SK-N-SH treated with all-trans-retinoic acid at 6 μM for 48 hours (cell line): ENCODE measurements at regions not wholly inside any gene's neighbourhood (a gene's known extent, or its start where the extent isn't known, plus 50 kb on each side); places are given as distances from the start of the nearest gene placed in this dataset.

Experiments
- ATAC-seq: fragments of 200-7000 bp; cut with Tn5 transposase; 3 replicates; pipeline ENCODE4 v1.9.1; 2020; ENCODE audit warnings: mild to moderate bottlenecking, moderate library complexity
- BACH2 ChIP-seq: fragments of 250-450 bp; sonication (Bioruptor Pico); IDR thresholded peaks from 2 replicates; pipeline ENCODE4 v1.9.0; 2021; ENCODE audit warnings: mild to moderate bottlenecking, borderline replicate concordance
- CSDC2 ChIP-seq: fragments of 250-450 bp; sonication (Bioruptor Pico); IDR thresholded peaks from 2 replicates; pipeline ENCODE4 v1.5.0; 2020; ENCODE audit warnings: mild to moderate bottlenecking, moderate library complexity
- ESRRG ChIP-seq: fragments of 250-450 bp; sonication (Bioruptor Pico); IDR thresholded peaks from 2 replicates; pipeline ENCODE4 v1.6.1; 2021; ENCODE audit warnings: mild to moderate bottlenecking
- GLIS3 ChIP-seq: fragments of 250-450 bp; sonication (Bioruptor Pico); IDR thresholded peaks from 2 replicates; pipeline ENCODE4 v1.5.0; 2020; ENCODE audit warnings: mild to moderate bottlenecking, moderate library complexity
- ISL1 ChIP-seq: fragments of 250-450 bp; sonication (Bioruptor Pico); IDR thresholded peaks from 2 replicates; pipeline ENCODE4 v2.1.2; 2022; ENCODE audit warnings: mild to moderate bottlenecking, moderate library complexity
- OSR1 ChIP-seq: fragments of 250-450 bp; sonication (Bioruptor Pico); IDR thresholded peaks from 2 replicates; pipeline ENCODE4 v1.8.0; 2022; ENCODE audit warnings: moderate library complexity, mild to moderate bottlenecking, inconsistent platforms
- RARB ChIP-seq: fragments of 250-450 bp; sonication (Bioruptor Pico); IDR thresholded peaks from 2 replicates; pipeline ENCODE4 v1.8.0; 2021; ENCODE audit warnings: mild to moderate bottlenecking, moderate library complexity
- SNAI2 ChIP-seq: fragments of 250-450 bp; sonication (Bioruptor Pico); IDR thresholded peaks from 2 replicates; pipeline ENCODE4 v1.5.0; 2020; ENCODE audit warnings: mild to moderate bottlenecking, moderate library complexity
- TCF4 ChIP-seq: fragments of 250-450 bp; sonication (Bioruptor Pico); IDR thresholded peaks from 2 replicates; pipeline ENCODE4 v1.8.0; 2021; ENCODE audit warnings: mild to moderate bottlenecking, moderate library complexity, borderline replicate concordance
- TOX ChIP-seq: fragments of 250-450 bp; sonication (Bioruptor Pico); IDR thresholded peaks from 2 replicates; pipeline ENCODE4 v1.8.0; 2021; ENCODE audit warnings: mild to moderate bottlenecking, moderate library complexity, borderline replicate concordance
- ZC3H10 ChIP-seq: fragments of 250-450 bp; sonication (Bioruptor Pico); IDR thresholded peaks from 2 replicates; pipeline ENCODE4 v1.5.1; 2021; ENCODE audit warnings: mild to moderate bottlenecking, moderate library complexity
- ZFP3 ChIP-seq: fragments of 250-450 bp; sonication (Bioruptor Pico); IDR thresholded peaks from 2 replicates; pipeline ENCODE4 v1.5.0; 2020; ENCODE audit warnings: mild to moderate bottlenecking, moderate library complexity
- ZFP30 ChIP-seq: fragments of 450-650 bp; formaldehyde crosslinking; IDR thresholded peaks from 2 replicates; pipeline ENCODE4 v1.5.0; 2022; ENCODE audit warnings: mild to moderate bottlenecking, moderate library complexity
- ZNF565 ChIP-seq: fragments of 450-650 bp; formaldehyde crosslinking; conservative IDR thresholded peaks from 2 replicates; pipeline ENCODE4 v1.5.0; 2020; ENCODE audit warnings: low read depth, mild to moderate bottlenecking, moderate library complexity
- ZNF70 ChIP-seq: fragments of 450-650 bp; formaldehyde crosslinking; IDR thresholded peaks from 2 replicates; pipeline ENCODE4 v1.5.0; 2020; ENCODE audit warnings: mild to moderate bottlenecking, moderate library complexity
- ZNF8 ChIP-seq: fragments of 450-650 bp; formaldehyde crosslinking; IDR thresholded peaks from 2 replicates; pipeline ENCODE4 v1.5.0; 2020; ENCODE audit warnings: mild to moderate bottlenecking, moderate library complexity
- TF ChIP-seq, protein P1 (sequence below): fragments of 250-450 bp; sonication (Bioruptor Pico); IDR thresholded peaks from 2 replicates; pipeline ENCODE4 v1.5.1; 2021; ENCODE audit warnings: mild to moderate bottlenecking, moderate library complexity
- TF ChIP-seq, protein P2 (sequence below): fragments of 250-450 bp; sonication (Bioruptor Pico); IDR thresholded peaks from 2 replicates; pipeline ENCODE4 v1.5.0; 2020; ENCODE audit warnings: mild to moderate bottlenecking, moderate library complexity
- TF ChIP-seq, protein P3 (sequence below): fragments of 250-450 bp; sonication (Bioruptor Pico); IDR thresholded peaks from 2 replicates; pipeline ENCODE4 v1.5.1; 2020; ENCODE audit warnings: low read depth, mild to moderate bottlenecking, moderate library complexity
- TF ChIP-seq, protein P4 (sequence below): fragments of 250-450 bp; sonication (Bioruptor Pico); IDR thresholded peaks from 2 replicates; pipeline ENCODE4 v1.8.0; 2021; ENCODE audit warnings: low read depth, mild to moderate bottlenecking, moderate library complexity, borderline replicate concordance
- TF ChIP-seq, protein P5 (sequence below): fragments of 250-450 bp; sonication (Bioruptor Pico); IDR thresholded peaks from 2 replicates; pipeline ENCODE4 v1.8.0; 2020; ENCODE audit warnings: mild to moderate bottlenecking, moderate library complexity, borderline replicate concordance

DNA sequence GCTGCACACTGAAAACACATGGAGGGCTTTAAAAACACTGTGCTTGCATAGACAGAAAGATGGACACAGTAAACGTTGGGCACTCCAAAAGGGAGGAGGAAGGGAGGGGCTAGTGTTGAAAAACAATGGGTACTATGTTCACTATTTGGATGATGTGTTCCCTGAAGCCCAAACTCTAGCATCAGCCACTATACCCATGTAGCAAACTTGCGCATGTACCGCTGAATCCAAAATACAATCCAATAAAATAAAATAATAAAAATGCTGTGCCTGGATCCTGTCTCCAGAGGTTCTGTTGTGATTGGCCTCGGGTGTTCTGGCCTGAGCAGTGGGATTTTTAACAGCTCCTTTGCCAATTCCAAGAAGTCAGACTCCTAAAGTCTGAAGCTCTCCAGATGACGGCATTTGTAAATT lies 166.0 kb downstream of the TMEM182 start:
- ATAC-seq: no peak
- TF ChIP-seq BACH2 (CRISPR knock-in tag) (no peak), ZFP30 (CRISPR knock-in tag) (no peak), RARB (CRISPR knock-in tag) (no peak), OSR1 (CRISPR knock-in tag) (no peak), ZNF8 (CRISPR knock-in tag) (no peak), GLIS3 (CRISPR knock-in tag) (no peak), SNAI2 (no peak), CSDC2 (CRISPR knock-in tag) (no peak), ZNF70 (CRISPR knock-in tag) (no peak), TCF4 (CRISPR knock-in tag) (no peak), ESRRG (CRISPR knock-in tag) (no peak), ZC3H10 (CRISPR knock-in tag) (no peak), ZFP3 (CRISPR knock-in tag) (no peak), ISL1 (CRISPR knock-in tag) (no peak), TOX (no peak)
- TF ChIP-seq, protein P1, sequence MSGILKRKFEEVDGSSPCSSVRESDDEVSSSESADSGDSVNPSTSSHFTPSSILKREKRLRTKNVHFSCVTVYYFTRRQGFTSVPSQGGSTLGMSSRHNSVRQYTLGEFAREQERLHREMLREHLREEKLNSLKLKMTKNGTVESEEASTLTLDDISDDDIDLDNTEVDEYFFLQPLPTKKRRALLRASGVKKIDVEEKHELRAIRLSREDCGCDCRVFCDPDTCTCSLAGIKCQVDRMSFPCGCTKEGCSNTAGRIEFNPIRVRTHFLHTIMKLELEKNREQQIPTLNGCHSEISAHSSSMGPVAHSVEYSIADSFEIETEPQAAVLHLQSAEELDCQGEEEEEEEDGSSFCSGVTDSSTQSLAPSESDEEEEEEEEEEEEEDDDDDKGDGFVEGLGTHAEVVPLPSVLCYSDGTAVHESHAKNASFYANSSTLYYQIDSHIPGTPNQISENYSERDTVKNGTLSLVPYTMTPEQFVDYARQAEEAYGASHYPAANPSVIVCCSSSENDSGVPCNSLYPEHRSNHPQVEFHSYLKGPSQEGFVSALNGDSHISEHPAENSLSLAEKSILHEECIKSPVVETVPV (CRISPR knock-in tag): no peak
- TF ChIP-seq, protein P2, sequence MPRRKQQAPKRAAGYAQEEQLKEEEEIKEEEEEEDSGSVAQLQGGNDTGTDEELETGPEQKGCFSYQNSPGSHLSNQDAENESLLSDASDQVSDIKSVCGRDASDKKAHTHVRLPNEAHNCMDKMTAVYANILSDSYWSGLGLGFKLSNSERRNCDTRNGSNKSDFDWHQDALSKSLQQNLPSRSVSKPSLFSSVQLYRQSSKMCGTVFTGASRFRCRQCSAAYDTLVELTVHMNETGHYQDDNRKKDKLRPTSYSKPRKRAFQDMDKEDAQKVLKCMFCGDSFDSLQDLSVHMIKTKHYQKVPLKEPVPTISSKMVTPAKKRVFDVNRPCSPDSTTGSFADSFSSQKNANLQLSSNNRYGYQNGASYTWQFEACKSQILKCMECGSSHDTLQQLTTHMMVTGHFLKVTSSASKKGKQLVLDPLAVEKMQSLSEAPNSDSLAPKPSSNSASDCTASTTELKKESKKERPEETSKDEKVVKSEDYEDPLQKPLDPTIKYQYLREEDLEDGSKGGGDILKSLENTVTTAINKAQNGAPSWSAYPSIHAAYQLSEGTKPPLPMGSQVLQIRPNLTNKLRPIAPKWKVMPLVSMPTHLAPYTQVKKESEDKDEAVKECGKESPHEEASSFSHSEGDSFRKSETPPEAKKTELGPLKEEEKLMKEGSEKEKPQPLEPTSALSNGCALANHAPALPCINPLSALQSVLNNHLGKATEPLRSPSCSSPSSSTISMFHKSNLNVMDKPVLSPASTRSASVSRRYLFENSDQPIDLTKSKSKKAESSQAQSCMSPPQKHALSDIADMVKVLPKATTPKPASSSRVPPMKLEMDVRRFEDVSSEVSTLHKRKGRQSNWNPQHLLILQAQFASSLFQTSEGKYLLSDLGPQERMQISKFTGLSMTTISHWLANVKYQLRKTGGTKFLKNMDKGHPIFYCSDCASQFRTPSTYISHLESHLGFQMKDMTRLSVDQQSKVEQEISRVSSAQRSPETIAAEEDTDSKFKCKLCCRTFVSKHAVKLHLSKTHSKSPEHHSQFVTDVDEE (CRISPR knock-in tag): no peak
- TF ChIP-seq, protein P3, sequence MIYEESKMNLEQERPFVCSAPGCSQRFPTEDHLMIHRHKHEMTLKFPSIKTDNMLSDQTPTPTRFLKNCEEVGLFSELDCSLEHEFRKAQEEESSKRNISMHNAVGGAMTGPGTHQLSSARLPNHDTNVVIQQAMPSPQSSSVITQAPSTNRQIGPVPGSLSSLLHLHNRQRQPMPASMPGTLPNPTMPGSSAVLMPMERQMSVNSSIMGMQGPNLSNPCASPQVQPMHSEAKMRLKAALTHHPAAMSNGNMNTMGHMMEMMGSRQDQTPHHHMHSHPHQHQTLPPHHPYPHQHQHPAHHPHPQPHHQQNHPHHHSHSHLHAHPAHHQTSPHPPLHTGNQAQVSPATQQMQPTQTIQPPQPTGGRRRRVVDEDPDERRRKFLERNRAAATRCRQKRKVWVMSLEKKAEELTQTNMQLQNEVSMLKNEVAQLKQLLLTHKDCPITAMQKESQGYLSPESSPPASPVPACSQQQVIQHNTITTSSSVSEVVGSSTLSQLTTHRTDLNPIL (CRISPR knock-in tag): no peak
- TF ChIP-seq, protein P4, sequence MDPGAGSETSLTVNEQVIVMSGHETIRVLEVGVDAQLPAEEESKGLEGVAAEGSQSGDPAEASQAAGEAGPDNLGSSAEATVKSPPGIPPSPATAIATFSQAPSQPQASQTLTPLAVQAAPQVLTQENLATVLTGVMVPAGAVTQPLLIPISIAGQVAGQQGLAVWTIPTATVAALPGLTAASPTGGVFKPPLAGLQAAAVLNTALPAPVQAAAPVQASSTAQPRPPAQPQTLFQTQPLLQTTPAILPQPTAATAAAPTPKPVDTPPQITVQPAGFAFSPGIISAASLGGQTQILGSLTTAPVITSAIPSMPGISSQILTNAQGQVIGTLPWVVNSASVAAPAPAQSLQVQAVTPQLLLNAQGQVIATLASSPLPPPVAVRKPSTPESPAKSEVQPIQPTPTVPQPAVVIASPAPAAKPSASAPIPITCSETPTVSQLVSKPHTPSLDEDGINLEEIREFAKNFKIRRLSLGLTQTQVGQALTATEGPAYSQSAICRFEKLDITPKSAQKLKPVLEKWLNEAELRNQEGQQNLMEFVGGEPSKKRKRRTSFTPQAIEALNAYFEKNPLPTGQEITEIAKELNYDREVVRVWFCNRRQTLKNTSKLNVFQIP (CRISPR knock-in tag): no peak
- TF ChIP-seq, protein P5, sequence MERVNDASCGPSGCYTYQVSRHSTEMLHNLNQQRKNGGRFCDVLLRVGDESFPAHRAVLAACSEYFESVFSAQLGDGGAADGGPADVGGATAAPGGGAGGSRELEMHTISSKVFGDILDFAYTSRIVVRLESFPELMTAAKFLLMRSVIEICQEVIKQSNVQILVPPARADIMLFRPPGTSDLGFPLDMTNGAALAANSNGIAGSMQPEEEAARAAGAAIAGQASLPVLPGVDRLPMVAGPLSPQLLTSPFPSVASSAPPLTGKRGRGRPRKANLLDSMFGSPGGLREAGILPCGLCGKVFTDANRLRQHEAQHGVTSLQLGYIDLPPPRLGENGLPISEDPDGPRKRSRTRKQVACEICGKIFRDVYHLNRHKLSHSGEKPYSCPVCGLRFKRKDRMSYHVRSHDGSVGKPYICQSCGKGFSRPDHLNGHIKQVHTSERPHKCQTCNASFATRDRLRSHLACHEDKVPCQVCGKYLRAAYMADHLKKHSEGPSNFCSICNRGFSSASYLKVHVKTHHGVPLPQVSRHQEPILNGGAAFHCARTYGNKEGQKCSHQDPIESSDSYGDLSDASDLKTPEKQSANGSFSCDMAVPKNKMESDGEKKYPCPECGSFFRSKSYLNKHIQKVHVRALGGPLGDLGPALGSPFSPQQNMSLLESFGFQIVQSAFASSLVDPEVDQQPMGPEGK: no peak

DNA sequence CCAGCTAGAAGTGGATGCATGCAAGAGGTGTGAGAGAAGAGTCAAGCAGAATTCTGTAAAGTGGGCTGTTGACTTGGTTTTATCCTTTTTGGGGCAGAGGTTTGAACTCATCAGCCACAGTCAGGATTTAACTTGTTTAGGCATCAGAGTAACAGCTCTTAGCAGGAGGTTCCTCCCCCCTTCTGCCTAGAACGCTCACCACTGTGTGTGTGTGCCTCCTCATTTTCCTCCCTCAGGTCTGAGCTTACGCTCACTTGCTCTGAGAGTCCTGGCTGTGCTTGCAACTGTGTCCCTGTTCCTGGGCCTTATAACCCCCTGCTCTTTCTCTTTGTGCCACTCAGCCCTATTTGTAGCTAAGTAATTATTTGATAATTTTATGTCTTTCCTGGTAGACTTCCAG lies 167.9 kb downstream of the TMEM182 start:
- TF ChIP-seq ESRRG (CRISPR knock-in tag): no peak
- no peak for TF ChIP-seq ZFP3 (CRISPR knock-in tag)
- no peak for TF ChIP-seq ZC3H10 (CRISPR knock-in tag)
- ATAC-seq: no peak

DNA sequence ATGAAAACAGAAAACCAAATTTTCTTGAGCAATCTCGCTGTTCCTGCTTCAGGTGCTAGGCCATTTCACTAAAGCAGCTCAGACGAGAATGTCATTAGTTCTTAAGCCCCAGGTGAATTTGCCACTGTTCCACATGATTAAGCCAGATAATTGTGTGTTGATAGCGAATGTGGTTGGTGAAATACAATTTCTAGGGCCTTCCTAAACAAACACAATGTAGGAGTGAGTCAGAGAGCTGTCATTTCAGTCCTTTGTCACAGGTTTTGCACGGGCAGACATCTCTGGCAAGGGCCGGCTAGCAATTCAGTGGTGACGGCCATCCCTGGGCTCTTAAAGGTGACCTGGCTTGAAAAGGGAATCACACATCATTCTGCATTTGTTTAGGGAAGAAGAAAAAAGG lies 170.7 kb downstream of the TMEM182 start:
- ATAC-seq: no peak
- TF ChIP-seq GLIS3 (CRISPR knock-in tag) (no peak), ZNF565 (CRISPR knock-in tag) (no peak), ISL1 (CRISPR knock-in tag) (no peak), TCF4 (CRISPR knock-in tag) (no peak), ZC3H10 (CRISPR knock-in tag) (no peak)
- TF ChIP-seq, protein P3 (CRISPR knock-in tag): no peak
- TF ChIP-seq, protein P2 (CRISPR knock-in tag): no peak
